Kidney (tissue), 13 donors: ENCODE measurements at regions not wholly inside any gene's neighbourhood (a gene's known extent, or its start where the extent isn't known, plus 50 kb on each side); places are given as distances from the start of the nearest gene placed in this dataset.
A peak's percentile ranks its signal among the peaks of the same experiment; 100 is the strongest.

Source experiments
- DNase-seq, 5 donors: peaks; one replicate each; pipeline ENCODE4 v3.0.0-alpha.2; 2013 to 2020
- FAIRE-seq: peaks from 2 replicates; lab custom pipeline; 2012; peaks lifted over from hg19 to GRCh38; lab: Jason Lieb, UNC
- H3K27ac ChIP-seq, 2 donors: one replicate each; pipeline ENCODE4 v1.7.0; 2013; ENCODE audit warnings: low read depth in 2 of 2, low read length in 2 of 2, inconsistent platforms in 1 of 2
- H3K27me3 ChIP-seq: one replicate; pipeline ENCODE4 v1.7.1; 2013; ENCODE audit warnings: low read length, inconsistent platforms; ENCODE audit not compliant: control insufficient read depth, insufficient read depth
- H3K36me3 ChIP-seq, 3 donors: one replicate each; pipeline versions ENCODE4 v1.7.0 to v1.7.1; 2013; ENCODE audit warnings: low read length in 3 of 3, control low read depth in 1 of 3, inconsistent platforms in 1 of 3; ENCODE audit not compliant: insufficient read depth in 3 of 3, control insufficient read depth in 2 of 3
- H3K4me1 ChIP-seq, 3 donors: one replicate each; pipeline versions ENCODE4 v1.7.0 to v1.7.1; 2013; ENCODE audit warnings: low read length in 3 of 3, inconsistent platforms in 1 of 3, low read depth in 1 of 3; ENCODE audit not compliant: control insufficient read depth in 2 of 3, insufficient read depth in 2 of 3
- H3K4me3 ChIP-seq, 3 donors: one replicate each; pipeline versions ENCODE4 v1.7.0 to v1.8.1; 2013; ENCODE audit warnings: low read length in 3 of 3, control low read depth in 1 of 3, inconsistent platforms in 1 of 3
- H3K9ac ChIP-seq, 3 donors: one replicate each; pipeline versions ENCODE4 v1.7.0 to v1.7.1; 2013; ENCODE audit warnings: low read length in 3 of 3, control low read depth in 1 of 3, inconsistent platforms in 1 of 3
- H3K9me3 ChIP-seq, 3 donors: one replicate each; pipeline versions ENCODE4 v1.7.0 to v1.7.1; 2013; ENCODE audit warnings: low read length in 3 of 3, control low read depth in 1 of 3, inconsistent platforms in 1 of 3; ENCODE audit not compliant: control insufficient read depth in 2 of 3, insufficient read depth in 1 of 3
- intact Hi-C: fragments of 100-400 bp; cut with DNase I; formaldehyde crosslinking; loops from one replicate; pipeline ENCODE4 v1.11.1; 2022
- TF ChIP-seq, protein P1 (sequence below): IDR thresholded peaks from 3 replicates; pipeline ENCODE4 v1.5.1; 2012; ENCODE audit warnings: mild to moderate bottlenecking, moderate library complexity, borderline replicate concordance; ENCODE audit not compliant: insufficient read depth; ENCODE audit errors: extremely low read depth
- donor health status: control.
- donor health status: control.
- donor health status: control.
- donor health status: control.
- donor health status: control.
- donor health status: DM: yes; HTN: yes; CAD: no.
- donor health status: Normal renal cell carcinoma (clear cell type).

GRCh38 chr17:12597895-12598294 is 67.8 kb upstream of the MYOCD start:
- no peaks in the 10 kb centered on the region for H3K36me3 ChIP-seq
- no peak overlapping the region for H3K9ac ChIP-seq
- H3K27me3 ChIP-seq: no peaks in the 10 kb centered on the region
- H3K27ac ChIP-seq: no peak overlapping the region
- DNase-seq (no peak), FAIRE-seq (no peak)
- no peaks in the 10 kb centered on the region for H3K9me3 ChIP-seq
- H3K4me3 ChIP-seq: no peak overlapping the region
- H3K4me1 ChIP-seq: peaks cover 0 to 3% (median 0%) of the 10 kb centered on the region in 3 donors
- TF ChIP-seq, protein P1, sequence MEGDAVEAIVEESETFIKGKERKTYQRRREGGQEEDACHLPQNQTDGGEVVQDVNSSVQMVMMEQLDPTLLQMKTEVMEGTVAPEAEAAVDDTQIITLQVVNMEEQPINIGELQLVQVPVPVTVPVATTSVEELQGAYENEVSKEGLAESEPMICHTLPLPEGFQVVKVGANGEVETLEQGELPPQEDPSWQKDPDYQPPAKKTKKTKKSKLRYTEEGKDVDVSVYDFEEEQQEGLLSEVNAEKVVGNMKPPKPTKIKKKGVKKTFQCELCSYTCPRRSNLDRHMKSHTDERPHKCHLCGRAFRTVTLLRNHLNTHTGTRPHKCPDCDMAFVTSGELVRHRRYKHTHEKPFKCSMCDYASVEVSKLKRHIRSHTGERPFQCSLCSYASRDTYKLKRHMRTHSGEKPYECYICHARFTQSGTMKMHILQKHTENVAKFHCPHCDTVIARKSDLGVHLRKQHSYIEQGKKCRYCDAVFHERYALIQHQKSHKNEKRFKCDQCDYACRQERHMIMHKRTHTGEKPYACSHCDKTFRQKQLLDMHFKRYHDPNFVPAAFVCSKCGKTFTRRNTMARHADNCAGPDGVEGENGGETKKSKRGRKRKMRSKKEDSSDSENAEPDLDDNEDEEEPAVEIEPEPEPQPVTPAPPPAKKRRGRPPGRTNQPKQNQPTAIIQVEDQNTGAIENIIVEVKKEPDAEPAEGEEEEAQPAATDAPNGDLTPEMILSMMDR: no peak
- intact Hi-C loops: no loop called here

DNA sequence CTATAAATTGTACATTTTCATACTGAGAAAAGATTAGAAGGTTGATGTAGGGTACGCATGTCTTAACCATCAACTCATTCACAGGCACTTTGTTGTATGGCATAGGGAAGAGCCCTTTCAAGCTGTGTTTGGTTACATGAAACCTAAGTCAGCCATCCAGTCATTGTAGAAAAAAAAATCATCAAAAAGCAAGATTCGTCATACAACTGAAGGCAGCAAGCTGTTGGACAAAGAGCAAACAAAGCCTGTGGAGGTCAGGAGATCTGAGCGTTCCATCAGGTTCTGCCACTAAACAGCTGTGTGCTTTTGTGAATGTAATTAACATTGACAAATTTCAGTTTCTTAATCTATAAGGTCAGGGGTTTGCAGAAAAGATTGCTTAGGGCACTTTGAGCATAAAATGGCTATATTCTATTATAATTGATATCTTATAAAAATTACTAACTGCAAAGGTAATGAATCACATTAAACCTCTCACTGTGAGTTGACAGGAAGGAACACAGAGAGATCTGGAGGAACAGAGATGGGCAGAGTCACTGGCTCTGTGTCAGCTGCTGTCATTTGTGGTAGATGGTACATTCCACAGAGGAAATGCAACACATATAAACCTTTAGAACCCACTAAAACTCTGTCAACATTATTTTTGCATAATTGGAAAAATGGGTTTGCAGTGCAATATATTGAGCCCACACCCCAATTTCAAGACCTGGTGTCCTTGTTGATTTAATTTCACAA is 66.3 kb upstream of the MYOCD start:
- no peaks in the 10 kb centered on the region for H3K9me3 ChIP-seq
- H3K4me3 ChIP-seq: no peak overlapping the region
- TF ChIP-seq, protein P1: no peak
- no peaks in the 10 kb centered on the region for H3K27me3 ChIP-seq
- H3K36me3 ChIP-seq: no peaks in the 10 kb centered on the region
- H3K4me1 ChIP-seq: peaks cover 0 to 3% (median 0%) of the 10 kb centered on the region in 3 donors
- H3K9ac ChIP-seq: no peak overlapping the region
- FAIRE-seq (no peak), DNase-seq (peak in 2 of 5 donors; percentile 62 to 68)
- H3K27ac ChIP-seq: no peak overlapping the region
- intact Hi-C loops: no loop called here

GRCh38 chr17:12600349-12600748 is 65.3 kb upstream of the MYOCD start:
- intact Hi-C loops: no loop called here
- FAIRE-seq: no peak
- DNase-seq: no peak

More at GRCh38 chr17:12600349-12600748, 65.3 kb upstream of the MYOCD start:
- Histone ChIP-seq H3K4me1 (peaks cover 0 to 3% (median 0%) of the 10 kb centered on the region in 3 donors), H3K27ac (no peak overlapping the region), H3K27me3 (no peaks in the 10 kb centered on the region), H3K36me3 (no peaks in the 10 kb centered on the region), H3K9ac (no peak overlapping the region), H3K4me3 (no peak overlapping the region), H3K9me3 (no peaks in the 10 kb centered on the region)
- TF ChIP-seq, protein P1: no peak
